ENCODE measurements at regions not wholly inside any gene's neighbourhood (a gene's known extent, or its start where the extent isn't known, plus 50 kb on each side); places are given as distances from the start of the nearest gene placed in this dataset.

GRCh38 chr9:126061575-126061974 lies 265.1 kb upstream of the MVB12B start:
- DNase-seq (no peak), ATAC-seq (replicated peaks in 1 of 4) (no peak)
- H3K9me3 Mint-ChIP-seq, result no peaks in the 10 kb centered on the region
- no peaks in the 10 kb centered on the region for H3K36me3 ChIP-seq (ENCODE audit: control insufficient read depth in 2 of 2, extremely low read depth in 1 of 2, insufficient read depth in 1 of 2, low read length in 1 of 2)
- H3K27me3 Mint-ChIP-seq, result peaks cover 13 to 22% of the 10 kb centered on the region in 2 donors
- CTCF ChIA-PET, result no interaction called here
- H3K4me1 Mint-ChIP-seq, result no peaks in the 10 kb centered on the region
- no peak overlapping the region for H3K27ac Mint-ChIP-seq
- WGBS (ENCODE audit: insufficient coverage), result 80% methylated on average over 1 of the region's 5 CpGs
- no peak overlapping the region for H3K4me3 Mint-ChIP-seq
- no peak overlapping the region for H3K4me3 ChIP-seq (ENCODE audit: control insufficient read depth in 1 of 2, extremely low read depth in 1 of 2, low read length in 1 of 2)
- H3K27me3 ChIP-seq (replicated peaks in 1 of 2; ENCODE audit: control insufficient read depth in 2 of 2, extremely low read depth in 1 of 2, insufficient read depth in 2 of 2, low read length in 1 of 2), result peaks cover 0 to 26% of the 10 kb centered on the region in 2 experiments
- H3K27ac ChIP-seq (ENCODE audit: low read length), result no peak overlapping the region
- no peaks in the 10 kb centered on the region for H3K36me3 Mint-ChIP-seq
- no peaks in the 10 kb centered on the region for H3K4me1 ChIP-seq (ENCODE audit: control insufficient read depth in 1 of 2, extremely low read depth in 1 of 2, insufficient read depth in 2 of 2, low read length in 2 of 2)
- H3K9me3 ChIP-seq, result no peaks in the 10 kb centered on the region
- POLR2A ChIA-PET, result no interaction called here

- Mint-ChIP-seq H3K4me1 (no peaks in the 10 kb centered on the region), H3K27me3 (peaks cover 13 to 24% of the 10 kb centered on the region in 2 donors), H3K9me3 (no peaks in the 10 kb centered on the region), H3K36me3 (no peaks in the 10 kb centered on the region), H3K27ac (no peak overlapping the region), H3K4me3 (no peak overlapping the region)
- Histone ChIP-seq H3K27me3 (replicated peaks in 1 of 2; ENCODE audit: control insufficient read depth in 2 of 2, extremely low read depth in 1 of 2, insufficient read depth in 2 of 2, low read length in 1 of 2) (peaks cover 0 to 32% of the 10 kb centered on the region in 2 experiments), H3K4me3 (ENCODE audit: control insufficient read depth in 1 of 2, extremely low read depth in 1 of 2, low read length in 1 of 2) (no peak overlapping the region), H3K9me3 (no peaks in the 10 kb centered on the region), H3K27ac (ENCODE audit: low read length) (no peak overlapping the region), H3K36me3 (ENCODE audit: control insufficient read depth in 2 of 2, extremely low read depth in 1 of 2, insufficient read depth in 1 of 2, low read length in 1 of 2) (no peaks in the 10 kb centered on the region), H3K4me1 (ENCODE audit: control insufficient read depth in 1 of 2, extremely low read depth in 1 of 2, insufficient read depth in 2 of 2, low read length in 2 of 2) (no peaks in the 10 kb centered on the region)
- DNase-seq (no peak), ATAC-seq (replicated peaks in 1 of 4) (no peak)
- CTCF ChIA-PET, result no interaction called here
- POLR2A ChIA-PET, result no interaction called here
- 69% methylated on average over 6 of the region's 11 CpGs for WGBS (ENCODE audit: insufficient coverage)
Observed at GRCh38 chr9:126062158-126062886, 264.3 kb upstream of the MVB12B start.

- no peak for DNase-seq
- ChIA-PET POLR2A (no interaction called here), CTCF (no interaction called here)
- H3K27me3 Mint-ChIP-seq, result peaks cover 13 to 32% of the 10 kb centered on the region in 2 donors
- no peak for ATAC-seq (replicated peaks in 1 of 4)
- WGBS (ENCODE audit: insufficient coverage), result 75% methylated on average over 5 of the region's 5 CpGs
- no peaks in the 10 kb centered on the region for H3K9me3 Mint-ChIP-seq
- no peak overlapping the region for H3K4me3 ChIP-seq (ENCODE audit: control insufficient read depth in 1 of 2, extremely low read depth in 1 of 2, low read length in 1 of 2)
- H3K36me3 Mint-ChIP-seq, result no peaks in the 10 kb centered on the region
- H3K36me3 ChIP-seq (ENCODE audit: control insufficient read depth in 2 of 2, extremely low read depth in 1 of 2, insufficient read depth in 1 of 2, low read length in 1 of 2), result no peaks in the 10 kb centered on the region
- H3K4me3 Mint-ChIP-seq, result no peak overlapping the region
- H3K27ac ChIP-seq (ENCODE audit: low read length), result no peak overlapping the region
- no peak overlapping the region for H3K27ac Mint-ChIP-seq
- H3K27me3 ChIP-seq (replicated peaks in 1 of 2; ENCODE audit: control insufficient read depth in 2 of 2, extremely low read depth in 1 of 2, insufficient read depth in 2 of 2, low read length in 1 of 2), result peaks cover 0 to 35% of the 10 kb centered on the region in 2 experiments
- no peaks in the 10 kb centered on the region for H3K4me1 ChIP-seq (ENCODE audit: control insufficient read depth in 1 of 2, extremely low read depth in 1 of 2, insufficient read depth in 2 of 2, low read length in 2 of 2)
- H3K9me3 ChIP-seq, result no peaks in the 10 kb centered on the region
- no peaks in the 10 kb centered on the region for H3K4me1 Mint-ChIP-seq
Observed at GRCh38 chr9:126063326-126063725, 263.3 kb upstream of the MVB12B start.

DNA sequence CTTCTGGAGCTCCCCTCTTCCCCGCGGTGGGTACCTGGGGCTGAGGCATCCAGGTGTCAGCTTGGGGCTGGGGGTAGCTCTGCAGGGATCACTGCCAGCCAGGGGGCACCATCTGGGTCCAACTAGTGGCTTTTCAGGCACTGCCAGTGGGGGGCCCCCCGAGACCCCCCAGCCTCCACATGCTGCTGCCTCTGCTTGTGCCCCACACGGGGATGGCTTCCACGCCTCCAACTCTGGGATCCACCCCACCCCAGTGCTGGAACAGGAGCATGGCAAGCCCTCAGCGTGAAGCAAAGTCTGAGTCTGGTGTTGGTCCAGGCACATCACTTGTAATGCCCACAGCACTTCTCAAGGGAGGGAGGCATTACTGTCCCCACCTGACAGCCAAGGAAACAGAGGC lies 260.5 kb upstream of the MVB12B start:
- H3K4me3 ChIP-seq (ENCODE audit: control insufficient read depth in 1 of 2, extremely low read depth in 1 of 2, low read length in 1 of 2), result no peak overlapping the region
- Mint-ChIP-seq H3K36me3 (no peaks in the 10 kb centered on the region), H3K27me3 (peaks cover 11 to 27% of the 10 kb centered on the region in 2 donors), H3K4me3 (no peak overlapping the region), H3K9me3 (no peaks in the 10 kb centered on the region), H3K4me1 (no peaks in the 10 kb centered on the region), H3K27ac (no peak overlapping the region)
- no peak overlapping the region for H3K27ac ChIP-seq (ENCODE audit: low read length)
- no peaks in the 10 kb centered on the region for H3K4me1 ChIP-seq (ENCODE audit: control insufficient read depth in 1 of 2, extremely low read depth in 1 of 2, insufficient read depth in 2 of 2, low read length in 2 of 2)
- no peak for ATAC-seq (replicated peaks in 1 of 4)
- no peaks in the 10 kb centered on the region for H3K9me3 ChIP-seq
- ChIA-PET CTCF (no interaction called here), POLR2A (no interaction called here)
- WGBS (ENCODE audit: insufficient coverage), result 64% methylated on average over 3 of the region's 6 CpGs
- no peak for DNase-seq
- H3K36me3 ChIP-seq (ENCODE audit: control insufficient read depth in 2 of 2, extremely low read depth in 1 of 2, insufficient read depth in 1 of 2, low read length in 1 of 2), result no peaks in the 10 kb centered on the region
- H3K27me3 ChIP-seq (replicated peaks in 1 of 2; ENCODE audit: control insufficient read depth in 2 of 2, extremely low read depth in 1 of 2, insufficient read depth in 2 of 2, low read length in 1 of 2), result peaks cover 0 to 42% of the 10 kb centered on the region in 2 experiments

DNA sequence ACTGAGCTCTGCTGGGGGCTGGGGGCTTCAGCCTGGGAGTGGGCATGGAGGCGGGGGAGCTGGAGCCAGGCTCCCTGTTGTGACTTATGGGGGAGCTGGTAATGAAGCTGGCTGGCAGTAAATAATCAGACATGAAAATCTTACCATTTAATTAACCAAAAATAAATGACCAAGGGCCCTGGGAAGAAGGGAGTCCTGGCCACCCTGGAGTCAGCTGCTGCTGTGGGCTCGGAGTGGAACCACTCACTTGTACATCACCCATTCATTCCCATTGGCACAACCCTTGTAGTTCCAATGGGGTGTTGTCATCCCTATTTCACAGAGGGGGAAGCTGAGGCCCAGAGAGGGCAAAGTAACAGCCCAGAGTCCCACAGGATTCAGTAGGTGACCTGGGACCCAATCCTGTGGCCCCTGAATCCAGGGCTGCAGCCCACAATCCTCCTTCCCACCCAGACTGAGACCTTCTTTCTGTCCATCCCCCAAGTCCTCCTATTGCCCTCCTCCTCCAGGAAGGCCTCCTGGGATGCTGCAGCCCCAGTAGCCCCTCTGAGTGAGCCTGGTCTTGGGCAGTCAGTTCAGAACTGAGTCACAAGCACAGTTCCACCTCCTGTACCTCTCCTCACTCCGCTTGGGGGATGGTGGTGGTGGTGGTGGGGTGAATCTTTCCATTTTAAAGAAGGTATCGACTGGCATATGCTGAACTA lies 259.4 kb upstream of the MVB12B start:
- Histone ChIP-seq H3K27ac (ENCODE audit: low read length) (no peak overlapping the region), H3K27me3 (replicated peaks in 1 of 2; ENCODE audit: control insufficient read depth in 2 of 2, extremely low read depth in 1 of 2, insufficient read depth in 2 of 2, low read length in 1 of 2) (peaks cover 0 to 49% of the 10 kb centered on the region in 2 experiments), H3K4me1 (ENCODE audit: control insufficient read depth in 1 of 2, extremely low read depth in 1 of 2, insufficient read depth in 2 of 2, low read length in 2 of 2) (no peaks in the 10 kb centered on the region), H3K9me3 (no peaks in the 10 kb centered on the region), H3K4me3 (ENCODE audit: control insufficient read depth in 1 of 2, extremely low read depth in 1 of 2, low read length in 1 of 2) (no peak overlapping the region), H3K36me3 (ENCODE audit: control insufficient read depth in 2 of 2, extremely low read depth in 1 of 2, insufficient read depth in 1 of 2, low read length in 1 of 2) (no peaks in the 10 kb centered on the region)
- no peaks in the 10 kb centered on the region for H3K36me3 Mint-ChIP-seq
- no peak for DNase-seq
- no peaks in the 10 kb centered on the region for H3K9me3 Mint-ChIP-seq
- ChIA-PET POLR2A (no interaction called here), CTCF (interaction anchor here in 1 of 2 donors (0.6 kb wide), 1 partner anchor 1287 kb away, joined by 6 read pairs; no protein-coding TSS in a partner anchor)
- H3K4me3 Mint-ChIP-seq, result no peak overlapping the region
- no CpG with 5 or more reads among the region's 4 CpGs for WGBS (ENCODE audit: insufficient coverage)
- H3K27ac Mint-ChIP-seq, result no peak overlapping the region
- no peaks in the 10 kb centered on the region for H3K4me1 Mint-ChIP-seq
- peaks cover 17 to 35% of the 10 kb centered on the region in 2 donors for H3K27me3 Mint-ChIP-seq
- no peak for ATAC-seq (replicated peaks in 1 of 4)

DNA sequence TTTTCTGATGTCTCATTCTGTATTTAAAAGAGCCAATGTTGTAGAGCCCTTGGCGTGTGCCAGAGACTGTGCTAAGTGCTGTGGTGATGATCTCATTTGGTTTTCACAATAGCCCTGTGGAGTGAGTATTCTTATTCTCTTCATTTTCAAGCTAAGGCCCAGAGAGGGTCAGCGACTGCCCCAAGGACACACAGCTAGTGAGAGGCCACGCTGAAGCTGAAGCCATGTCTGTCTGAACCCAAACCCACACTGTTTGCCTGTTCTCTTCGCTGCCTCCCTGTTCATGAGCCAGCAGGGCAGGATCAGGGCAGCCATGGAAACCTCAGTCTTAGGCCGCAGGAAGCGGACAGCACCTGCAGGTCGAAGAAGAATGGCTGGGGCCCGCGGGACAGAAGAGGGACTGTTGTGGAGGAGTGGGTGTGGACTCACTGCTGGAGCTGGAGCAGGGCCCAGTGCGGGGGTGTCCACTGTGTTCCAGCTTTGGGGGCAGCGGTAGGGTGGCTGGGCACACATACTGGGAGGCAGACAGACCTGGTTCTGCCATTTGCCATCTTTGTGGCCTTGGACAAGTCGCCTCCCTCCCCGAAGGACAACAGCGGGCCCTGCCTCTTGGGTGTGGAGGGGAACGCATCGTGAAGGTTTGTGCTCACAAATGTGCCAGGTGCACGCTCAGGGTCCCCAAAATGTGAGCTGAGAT lies 257.9 kb upstream of the MVB12B start:
- DNase-seq, result no peak
- peaks cover 17 to 46% of the 10 kb centered on the region in 2 donors for H3K27me3 Mint-ChIP-seq
- H3K4me3 Mint-ChIP-seq, result no peak overlapping the region
- Histone ChIP-seq H3K9me3 (no peaks in the 10 kb centered on the region), H3K27ac (ENCODE audit: low read length) (no peak overlapping the region), H3K4me3 (ENCODE audit: control insufficient read depth in 1 of 2, extremely low read depth in 1 of 2, low read length in 1 of 2) (no peak overlapping the region), H3K27me3 (replicated peaks in 1 of 2; ENCODE audit: control insufficient read depth in 2 of 2, extremely low read depth in 1 of 2, insufficient read depth in 2 of 2, low read length in 1 of 2) (peaks cover 0 to 55% of the 10 kb centered on the region in 2 experiments), H3K36me3 (ENCODE audit: control insufficient read depth in 2 of 2, extremely low read depth in 1 of 2, insufficient read depth in 1 of 2, low read length in 1 of 2) (no peaks in the 10 kb centered on the region), H3K4me1 (ENCODE audit: control insufficient read depth in 1 of 2, extremely low read depth in 1 of 2, insufficient read depth in 2 of 2, low read length in 2 of 2) (no peaks in the 10 kb centered on the region)
- no peak overlapping the region for H3K27ac Mint-ChIP-seq
- ChIA-PET CTCF (interaction anchor here in 1 of 2 donors (0.6 kb wide), 1 partner anchor 7 kb away, joined by 3 read pairs; no protein-coding TSS in a partner anchor), POLR2A (no interaction called here)
- no peak for ATAC-seq (replicated peaks in 1 of 4)
- H3K9me3 Mint-ChIP-seq, result no peaks in the 10 kb centered on the region
- 82% methylated on average over 9 of the region's 17 CpGs for WGBS (ENCODE audit: insufficient coverage)
- H3K36me3 Mint-ChIP-seq, result no peaks in the 10 kb centered on the region
- no peaks in the 10 kb centered on the region for H3K4me1 Mint-ChIP-seq
